Epidermal melanocyte (primary cell): ENCODE measurements at regions not wholly inside any gene's neighbourhood (a gene's known extent, or its start where the extent isn't known, plus 50 kb on each side); places are given as distances from the start of the nearest gene placed in this dataset.
"Not testable (repeated sequence)": the region's sequence is repeated elsewhere in the genome, so short reads cannot be mapped to it uniquely, and the experiment has no call there.

Experiments used
- DNase-seq: peaks from one replicate; pipeline ENCODE4 v3.0.0; 2011; ENCODE audit warnings: low spot score; ENCODE audit not compliant: insufficient read length

GRCh38 chr13:97858161-97858560, 95.3 kb upstream of the IPO5 start:
- DNase-seq = peak; percentile 27

GRCh38 chr13:97866346-97866745, 87.1 kb upstream of the IPO5 start:
- no peak for DNase-seq

- DNase-seq = no peak
These were observed 86.7 kb upstream of the IPO5 start for GRCh38 chr13:97866751-97867150.

- no peak for DNase-seq
These were observed 80.1 kb upstream of the IPO5 start for GRCh38 chr13:97873398-97873797.

- no peak for DNase-seq
These were observed 78.3 kb upstream of the IPO5 start for GRCh38 chr13:97875218-97875617.

- DNase-seq = no peak
These were observed 77.6 kb upstream of the IPO5 start for GRCh38 chr13:97875911-97876310.

- no peak for DNase-seq
These were observed 74.8 kb upstream of the IPO5 start for GRCh38 chr13:97878431-97879375.

GRCh38 chr13:97879646-97880310, 73.7 kb upstream of the IPO5 start:
- peak; percentile 87 for DNase-seq

- no peak for DNase-seq
These were observed 73.2 kb upstream of the IPO5 start for GRCh38 chr13:97880311-97880675.

- no peak for DNase-seq
These were observed 71.9 kb upstream of the IPO5 start for GRCh38 chr13:97881556-97881955.

GRCh38 chr13:97883396-97883795, 70.1 kb upstream of the IPO5 start:
- no peak for DNase-seq

GRCh38 chr13:97884707-97885468, 68.6 kb upstream of the IPO5 start:
- DNase-seq = no peak

GRCh38 chr13:97885641-97886040, 67.8 kb upstream of the IPO5 start:
- DNase-seq = no peak

GRCh38 chr13:97889803-97890202, 63.7 kb upstream of the IPO5 start:
- no peak for DNase-seq

- no peak for DNase-seq
These were observed 62.9 kb upstream of the IPO5 start for GRCh38 chr13:97890573-97890972.

GRCh38 chr13:97891964-97892363, 61.5 kb upstream of the IPO5 start:
- DNase-seq = not testable (repeated sequence)

GRCh38 chr13:97892717-97893116, 60.8 kb upstream of the IPO5 start:
- DNase-seq = no peak

- DNase-seq = no peak
These were observed 58.1 kb upstream of the IPO5 start for GRCh38 chr13:97895383-97895782.

GRCh38 chr13:97896446-97896845, 57.0 kb upstream of the IPO5 start:
- DNase-seq = no peak

GRCh38 chr13:97901716-97902115, 51.8 kb upstream of the IPO5 start:
- DNase-seq = no peak
